SH-SY5Y (cell line): ENCODE measurements at regions not wholly inside any gene's neighbourhood (a gene's known extent, or its start where the extent isn't known, plus 50 kb on each side); places are given as distances from the start of the nearest gene placed in this dataset.

Source experiments
- GATA2 ChIP-seq: IDR thresholded peaks from 2 replicates; pipeline ENCODE4 v1.6.1; 2011; ENCODE audit warnings: mild to moderate bottlenecking, low read depth, low read length
- GATA3 ChIP-seq: IDR thresholded peaks from 2 replicates; pipeline ENCODE4 v1.6.1; 2011; ENCODE audit warnings: low read depth, mild to moderate bottlenecking, low read length, moderate library complexity

DNA sequence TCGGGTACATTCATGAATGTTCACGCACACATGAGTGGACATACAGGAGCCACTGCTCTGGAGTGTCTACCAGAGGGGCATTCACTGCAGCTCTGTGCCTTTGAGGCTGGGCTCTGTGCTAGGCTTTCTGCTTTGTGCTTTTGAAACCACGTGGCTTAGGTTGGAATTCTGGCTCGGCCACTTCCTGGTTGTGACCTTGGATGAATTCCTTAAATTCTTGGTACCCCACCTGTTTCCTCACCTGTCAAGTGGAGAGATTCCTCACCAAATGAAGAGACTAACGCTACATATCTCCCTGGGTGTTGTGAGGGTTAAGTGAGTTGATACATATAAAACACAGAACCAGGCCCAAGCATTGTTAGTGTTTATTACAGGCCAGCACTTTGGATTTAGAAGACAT, 842.8 kb downstream of the VRK1 start:
- TF ChIP-seq GATA3 (no peak), GATA2 (no peak)
